EH (cell line): ENCODE measurements at regions not wholly inside any gene's neighbourhood (a gene's known extent, or its start where the extent isn't known, plus 50 kb on each side); places are given as distances from the start of the nearest gene placed in this dataset.

Experiments used
- DNase-seq: peaks from one replicate; pipeline ENCODE4 v3.0.0-alpha.2; 2015; ENCODE audit warnings: low read depth

- DNase-seq, result no peak
Measured at GRCh38 chr1:195075973-195076372, 1532.3 kb downstream of the KCNT2 start.

GRCh38 chr1:195071461-195071860, 1536.8 kb downstream of the KCNT2 start:
- no peak for DNase-seq

GRCh38 chr1:195065437-195065836, 1542.8 kb downstream of the KCNT2 start:
- no peak for DNase-seq

- DNase-seq, result no peak
Measured at GRCh38 chr1:195064358-195064757, 1543.9 kb downstream of the KCNT2 start.

GRCh38 chr1:195054217-195054687, 1554.0 kb downstream of the KCNT2 start:
- DNase-seq, result no peak

- DNase-seq, result peak; percentile 7
Measured at GRCh38 chr1:195053478-195053877, 1554.8 kb downstream of the KCNT2 start.

- no peak for DNase-seq
Measured at GRCh38 chr1:195047772-195048171, 1560.5 kb downstream of the KCNT2 start.

GRCh38 chr1:195045072-195045471, 1563.2 kb downstream of the KCNT2 start:
- DNase-seq, result no peak

- no peak for DNase-seq
Measured at GRCh38 chr1:195030793-195031192, 1577.4 kb downstream of the KCNT2 start.

GRCh38 chr1:195026792-195027191, 1581.4 kb downstream of the KCNT2 start:
- no peak for DNase-seq

- DNase-seq, result peak; percentile 62
Measured at GRCh38 chr1:195019385-195019784, 1588.9 kb downstream of the KCNT2 start.

- no peak for DNase-seq
Measured at GRCh38 chr1:195012995-195013394, 1595.2 kb downstream of the KCNT2 start.

- no peak for DNase-seq
Measured at GRCh38 chr1:195005338-195005737, 1602.9 kb downstream of the KCNT2 start.

- no peak for DNase-seq
Measured at GRCh38 chr1:194990483-194990882, 1617.8 kb downstream of the KCNT2 start.

- DNase-seq, result peak; percentile 64
Measured at GRCh38 chr1:194975913-194976312, 1632.3 kb downstream of the KCNT2 start.

- no peak for DNase-seq
Measured at GRCh38 chr1:194968916-194969315, 1639.3 kb downstream of the KCNT2 start.

GRCh38 chr1:194959795-194960194, 1648.4 kb downstream of the KCNT2 start:
- peak; percentile 10 for DNase-seq

GRCh38 chr1:194952171-194952570, 1656.1 kb downstream of the KCNT2 start:
- DNase-seq, result no peak

GRCh38 chr1:194950584-194950983, 1657.7 kb downstream of the KCNT2 start:
- no peak for DNase-seq

GRCh38 chr1:194940336-194941030, 1667.8 kb downstream of the KCNT2 start:
- DNase-seq, result no peak

- DNase-seq, result no peak
Measured at GRCh38 chr1:194935864-194936263, 1672.4 kb downstream of the KCNT2 start.

GRCh38 chr1:194931166-194931565, 1677.1 kb downstream of the KCNT2 start:
- DNase-seq, result no peak

GRCh38 chr1:194930132-194930531, 1678.1 kb downstream of the KCNT2 start:
- DNase-seq, result no peak

- DNase-seq, result peak; percentile 41
Measured at GRCh38 chr1:194929357-194929756, 1678.9 kb downstream of the KCNT2 start.
